SK-N-SH treated with all-trans-retinoic acid at 6 μM for 48 hours (cell line): ENCODE measurements at regions not wholly inside any gene's neighbourhood (a gene's known extent, or its start where the extent isn't known, plus 50 kb on each side); places are given as distances from the start of the nearest gene placed in this dataset.

Experiments
- ARNTL ChIP-seq: fragments of 450-650 bp; formaldehyde crosslinking; IDR thresholded peaks from 2 replicates; pipeline ENCODE4 v1.5.0; 2020; ENCODE audit warnings: low read depth, mild to moderate bottlenecking, moderate library complexity, borderline replicate concordance
- BACH2 ChIP-seq: fragments of 250-450 bp; sonication (Bioruptor Pico); IDR thresholded peaks from 2 replicates; pipeline ENCODE4 v1.9.0; 2021; ENCODE audit warnings: mild to moderate bottlenecking, borderline replicate concordance
- CSDC2 ChIP-seq: fragments of 250-450 bp; sonication (Bioruptor Pico); IDR thresholded peaks from 2 replicates; pipeline ENCODE4 v1.5.0; 2020; ENCODE audit warnings: mild to moderate bottlenecking, moderate library complexity
- ISL1 ChIP-seq: fragments of 250-450 bp; sonication (Bioruptor Pico); IDR thresholded peaks from 2 replicates; pipeline ENCODE4 v2.1.2; 2022; ENCODE audit warnings: mild to moderate bottlenecking, moderate library complexity
- RARB ChIP-seq: fragments of 250-450 bp; sonication (Bioruptor Pico); IDR thresholded peaks from 2 replicates; pipeline ENCODE4 v1.8.0; 2021; ENCODE audit warnings: mild to moderate bottlenecking, moderate library complexity
- SNAI2 ChIP-seq: fragments of 250-450 bp; sonication (Bioruptor Pico); IDR thresholded peaks from 2 replicates; pipeline ENCODE4 v1.5.0; 2020; ENCODE audit warnings: mild to moderate bottlenecking, moderate library complexity
- ZC3H10 ChIP-seq: fragments of 250-450 bp; sonication (Bioruptor Pico); IDR thresholded peaks from 2 replicates; pipeline ENCODE4 v1.5.1; 2021; ENCODE audit warnings: mild to moderate bottlenecking, moderate library complexity
- ZFP3 ChIP-seq: fragments of 250-450 bp; sonication (Bioruptor Pico); IDR thresholded peaks from 2 replicates; pipeline ENCODE4 v1.5.0; 2020; ENCODE audit warnings: mild to moderate bottlenecking, moderate library complexity
- ZFP30 ChIP-seq: fragments of 450-650 bp; formaldehyde crosslinking; IDR thresholded peaks from 2 replicates; pipeline ENCODE4 v1.5.0; 2022; ENCODE audit warnings: mild to moderate bottlenecking, moderate library complexity
- ZNF565 ChIP-seq: fragments of 450-650 bp; formaldehyde crosslinking; conservative IDR thresholded peaks from 2 replicates; pipeline ENCODE4 v1.5.0; 2020; ENCODE audit warnings: low read depth, mild to moderate bottlenecking, moderate library complexity
- TF ChIP-seq, protein P1 (sequence below): fragments of 250-450 bp; sonication (Bioruptor Pico); IDR thresholded peaks from 2 replicates; pipeline ENCODE4 v1.8.0; 2020; ENCODE audit warnings: mild to moderate bottlenecking, moderate library complexity, borderline replicate concordance
- TF ChIP-seq, protein P2 (sequence below): fragments of 250-450 bp; sonication (Bioruptor Pico); IDR thresholded peaks from 2 replicates; pipeline ENCODE4 v1.5.1; 2020; ENCODE audit warnings: low read depth, mild to moderate bottlenecking, moderate library complexity
- TF ChIP-seq, protein P3 (sequence below): fragments of 250-450 bp; sonication (Bioruptor Pico); IDR thresholded peaks from 2 replicates; pipeline ENCODE4 v1.8.0; 2021; ENCODE audit warnings: low read depth, mild to moderate bottlenecking, moderate library complexity, borderline replicate concordance
- TF ChIP-seq, protein P4 (sequence below): fragments of 250-450 bp; sonication (Bioruptor Pico); IDR thresholded peaks from 2 replicates; pipeline ENCODE4 v1.5.1; 2021; ENCODE audit warnings: mild to moderate bottlenecking, moderate library complexity

DNA sequence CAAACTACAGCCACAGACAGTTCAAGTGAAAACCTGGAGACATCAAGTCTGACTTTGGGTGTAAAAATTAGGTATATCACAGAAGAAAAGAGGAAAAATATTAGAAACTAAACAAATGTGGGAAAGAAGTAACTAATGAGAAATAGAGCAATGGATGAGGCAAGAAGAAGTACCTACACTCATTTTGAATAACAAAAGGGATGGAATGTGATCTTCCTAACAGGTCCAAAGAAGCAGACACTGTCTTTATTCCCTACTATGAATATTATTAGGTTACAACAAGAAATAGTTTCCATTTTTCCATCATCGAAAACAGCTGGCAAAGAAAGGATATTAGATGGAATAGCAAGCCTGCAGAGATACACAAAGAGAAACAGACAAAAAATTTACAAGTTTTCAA is 486.3 kb upstream of the FSHR start:
- TF ChIP-seq, protein P1, sequence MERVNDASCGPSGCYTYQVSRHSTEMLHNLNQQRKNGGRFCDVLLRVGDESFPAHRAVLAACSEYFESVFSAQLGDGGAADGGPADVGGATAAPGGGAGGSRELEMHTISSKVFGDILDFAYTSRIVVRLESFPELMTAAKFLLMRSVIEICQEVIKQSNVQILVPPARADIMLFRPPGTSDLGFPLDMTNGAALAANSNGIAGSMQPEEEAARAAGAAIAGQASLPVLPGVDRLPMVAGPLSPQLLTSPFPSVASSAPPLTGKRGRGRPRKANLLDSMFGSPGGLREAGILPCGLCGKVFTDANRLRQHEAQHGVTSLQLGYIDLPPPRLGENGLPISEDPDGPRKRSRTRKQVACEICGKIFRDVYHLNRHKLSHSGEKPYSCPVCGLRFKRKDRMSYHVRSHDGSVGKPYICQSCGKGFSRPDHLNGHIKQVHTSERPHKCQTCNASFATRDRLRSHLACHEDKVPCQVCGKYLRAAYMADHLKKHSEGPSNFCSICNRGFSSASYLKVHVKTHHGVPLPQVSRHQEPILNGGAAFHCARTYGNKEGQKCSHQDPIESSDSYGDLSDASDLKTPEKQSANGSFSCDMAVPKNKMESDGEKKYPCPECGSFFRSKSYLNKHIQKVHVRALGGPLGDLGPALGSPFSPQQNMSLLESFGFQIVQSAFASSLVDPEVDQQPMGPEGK = no peak
- TF ChIP-seq ZC3H10 (CRISPR knock-in tag) (no peak), ZFP3 (CRISPR knock-in tag) (no peak), RARB (CRISPR knock-in tag) (no peak), ZFP30 (CRISPR knock-in tag) (no peak), BACH2 (CRISPR knock-in tag) (no peak), ZNF565 (CRISPR knock-in tag) (no peak), ARNTL (CRISPR knock-in tag) (no peak), ISL1 (CRISPR knock-in tag) (no peak), SNAI2 (no peak), CSDC2 (CRISPR knock-in tag) (no peak)
- TF ChIP-seq, protein P2, sequence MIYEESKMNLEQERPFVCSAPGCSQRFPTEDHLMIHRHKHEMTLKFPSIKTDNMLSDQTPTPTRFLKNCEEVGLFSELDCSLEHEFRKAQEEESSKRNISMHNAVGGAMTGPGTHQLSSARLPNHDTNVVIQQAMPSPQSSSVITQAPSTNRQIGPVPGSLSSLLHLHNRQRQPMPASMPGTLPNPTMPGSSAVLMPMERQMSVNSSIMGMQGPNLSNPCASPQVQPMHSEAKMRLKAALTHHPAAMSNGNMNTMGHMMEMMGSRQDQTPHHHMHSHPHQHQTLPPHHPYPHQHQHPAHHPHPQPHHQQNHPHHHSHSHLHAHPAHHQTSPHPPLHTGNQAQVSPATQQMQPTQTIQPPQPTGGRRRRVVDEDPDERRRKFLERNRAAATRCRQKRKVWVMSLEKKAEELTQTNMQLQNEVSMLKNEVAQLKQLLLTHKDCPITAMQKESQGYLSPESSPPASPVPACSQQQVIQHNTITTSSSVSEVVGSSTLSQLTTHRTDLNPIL (CRISPR knock-in tag) = no peak
- TF ChIP-seq, protein P3, sequence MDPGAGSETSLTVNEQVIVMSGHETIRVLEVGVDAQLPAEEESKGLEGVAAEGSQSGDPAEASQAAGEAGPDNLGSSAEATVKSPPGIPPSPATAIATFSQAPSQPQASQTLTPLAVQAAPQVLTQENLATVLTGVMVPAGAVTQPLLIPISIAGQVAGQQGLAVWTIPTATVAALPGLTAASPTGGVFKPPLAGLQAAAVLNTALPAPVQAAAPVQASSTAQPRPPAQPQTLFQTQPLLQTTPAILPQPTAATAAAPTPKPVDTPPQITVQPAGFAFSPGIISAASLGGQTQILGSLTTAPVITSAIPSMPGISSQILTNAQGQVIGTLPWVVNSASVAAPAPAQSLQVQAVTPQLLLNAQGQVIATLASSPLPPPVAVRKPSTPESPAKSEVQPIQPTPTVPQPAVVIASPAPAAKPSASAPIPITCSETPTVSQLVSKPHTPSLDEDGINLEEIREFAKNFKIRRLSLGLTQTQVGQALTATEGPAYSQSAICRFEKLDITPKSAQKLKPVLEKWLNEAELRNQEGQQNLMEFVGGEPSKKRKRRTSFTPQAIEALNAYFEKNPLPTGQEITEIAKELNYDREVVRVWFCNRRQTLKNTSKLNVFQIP = no peak
- TF ChIP-seq, protein P4, sequence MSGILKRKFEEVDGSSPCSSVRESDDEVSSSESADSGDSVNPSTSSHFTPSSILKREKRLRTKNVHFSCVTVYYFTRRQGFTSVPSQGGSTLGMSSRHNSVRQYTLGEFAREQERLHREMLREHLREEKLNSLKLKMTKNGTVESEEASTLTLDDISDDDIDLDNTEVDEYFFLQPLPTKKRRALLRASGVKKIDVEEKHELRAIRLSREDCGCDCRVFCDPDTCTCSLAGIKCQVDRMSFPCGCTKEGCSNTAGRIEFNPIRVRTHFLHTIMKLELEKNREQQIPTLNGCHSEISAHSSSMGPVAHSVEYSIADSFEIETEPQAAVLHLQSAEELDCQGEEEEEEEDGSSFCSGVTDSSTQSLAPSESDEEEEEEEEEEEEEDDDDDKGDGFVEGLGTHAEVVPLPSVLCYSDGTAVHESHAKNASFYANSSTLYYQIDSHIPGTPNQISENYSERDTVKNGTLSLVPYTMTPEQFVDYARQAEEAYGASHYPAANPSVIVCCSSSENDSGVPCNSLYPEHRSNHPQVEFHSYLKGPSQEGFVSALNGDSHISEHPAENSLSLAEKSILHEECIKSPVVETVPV (CRISPR knock-in tag) = no peak
